ENCODE measurements at regions not wholly inside any gene's neighbourhood (a gene's known extent, or its start where the extent isn't known, plus 50 kb on each side); places are given as distances from the start of the nearest gene placed in this dataset.
"Not testable (repeated sequence)": the region's sequence is repeated elsewhere in the genome, so short reads cannot be mapped to it uniquely, and the experiment has no call there.

DNA sequence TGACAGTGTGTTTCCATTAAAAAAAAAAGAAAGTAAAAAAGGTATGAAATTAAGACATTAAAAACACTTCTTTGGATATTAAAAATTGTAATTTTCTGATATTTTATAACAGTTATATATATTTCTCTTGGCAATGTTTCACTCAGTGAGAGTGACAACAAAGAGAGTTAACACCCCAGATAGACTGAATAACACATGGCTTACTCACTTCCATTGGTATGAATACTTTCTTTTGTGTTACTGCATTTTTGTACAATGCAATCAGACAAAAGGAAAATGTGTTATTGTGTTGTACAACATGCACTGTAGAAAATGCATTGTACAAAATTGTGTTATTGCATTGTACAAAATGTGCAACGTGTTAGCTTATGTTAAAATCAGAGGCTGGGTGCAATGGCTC is 676.6 kb upstream of the AMELY start:
- H3K27ac ChIP-seq (ENCODE audit: low read depth, low read length); FAIRE-seq; H4K5ac ChIP-seq (ENCODE audit: insufficient read length, low read depth, low read length); H4K8ac ChIP-seq (ENCODE audit: extremely low read depth, insufficient read depth, low read length); CTCF ChIA-PET (ENCODE audit: partially characterized antibody); H3K4ac ChIP-seq (replicated peaks; ENCODE audit: insufficient read length, low read depth, low read length); H3K18ac ChIP-seq (ENCODE audit: extremely low read depth, low read length); H3K14ac ChIP-seq (ENCODE audit: insufficient read length); H3K79me1 ChIP-seq (ENCODE audit: low read depth, low read length); POLR2A ChIA-PET (ENCODE audit: partially characterized antibody); H4K20me1 ChIP-seq (replicated peaks in 1 of 2; ENCODE audit: control insufficient read depth in 1 of 2, insufficient read depth in 2 of 2, low read length in 2 of 2); H2AFZ ChIP-seq (ENCODE audit: low read length); H3K36me3 ChIP-seq (ENCODE audit: control insufficient read depth in 2 of 4, insufficient read depth in 4 of 4, low read length in 3 of 4); H3K56ac ChIP-seq (replicated peaks; ENCODE audit: insufficient read length, low read depth, low read length); H2BK120ac ChIP-seq (replicated peaks; ENCODE audit: low read depth, low read length); H3K79me2 ChIP-seq (ENCODE audit: control insufficient read depth in 1 of 2, insufficient read depth in 2 of 2, low read length in 2 of 2); H3K23ac ChIP-seq (ENCODE audit: insufficient read length); H2BK12ac ChIP-seq (ENCODE audit: low read depth, low read length); H2AK5ac ChIP-seq (ENCODE audit: low read depth, low read length); H2BK20ac ChIP-seq (ENCODE audit: low read length); H3K4me1 ChIP-seq (replicated peaks in 1 of 4; ENCODE audit: control insufficient read depth in 3 of 4, insufficient read depth in 4 of 4, low read length in 3 of 4); H4K91ac ChIP-seq (replicated peaks; ENCODE audit: insufficient read length, low read length); DNase-seq (ENCODE audit: low read depth in 1 of 2, low spot score in 2 of 2); H3K4me2 ChIP-seq (ENCODE audit: insufficient read depth in 1 of 2, low read depth in 2 of 2, low read length in 2 of 2); H3K23me2 ChIP-seq (ENCODE audit: low read depth, low read length); H3K27me3 ChIP-seq (replicated peaks in 1 of 4; ENCODE audit: control insufficient read depth in 3 of 4, extremely low read depth in 1 of 4, insufficient read depth in 3 of 4, low read length in 3 of 4); H3K9ac ChIP-seq (replicated peaks in 1 of 4; ENCODE audit: extremely low read depth in 1 of 4, low read depth in 3 of 4, low read length in 3 of 4); H3K4me3 ChIP-seq (ENCODE audit: extremely low read depth in 1 of 4, insufficient read depth in 2 of 4, low read depth in 3 of 4, low read length in 4 of 4); H2BK5ac ChIP-seq (ENCODE audit: low read depth, low read length); H2BK15ac ChIP-seq (ENCODE audit: low read length); H3K9me3 ChIP-seq (ENCODE audit: insufficient read depth in 2 of 2, low read depth in 1 of 2, low read length in 1 of 2): not testable (repeated sequence)
- WGBS, 2 experiments (ENCODE audit: extremely low coverage in 1 of 2, insufficient coverage in 1 of 2, insufficient read length in 1 of 2, insufficient replicate concordance in 2 of 2, low coverage in 1 of 2, low lambda C conversion rate in 2 of 2, missing lambda C conversion rate in 1 of 2), result no CpG with 5 or more reads among the region's 1 CpG

Data from H1 (cell line).